Heart left ventricle (tissue), 13 donors: ENCODE measurements at regions not wholly inside any gene's neighbourhood (a gene's known extent, or its start where the extent isn't known, plus 50 kb on each side); places are given as distances from the start of the nearest gene placed in this dataset.

Source experiments
- CTCF ChIP-seq, 12 donors: fragments of 200-600 bp; sonication (generic) in 4 of 12; IDR thresholded peaks; one replicate each; pipeline versions ENCODE4 v1.5.0 to v1.8.0; 2018 to 2022; ENCODE audit warnings: antibody characterized with exemption in 12 of 12, mild to moderate bottlenecking in 5 of 12
- POLR2A ChIP-seq, 2 donors: fragments of 450-650 bp; IDR thresholded peaks; one replicate each; pipeline ENCODE4 v1.6.1; 2017; ENCODE audit warnings: antibody characterized with exemption in 2 of 2, mild to moderate bottlenecking in 2 of 2, moderate library complexity in 2 of 2
- donor health status: ischemic (EF 13 %, LVEDD 7.1; RV severe dilation, severe dysfunction).
- donor health status: DM: no; HTN: yes; CAD: no.
- donor health status: DM: no; HTN: no; CAD: no.
- donor health status: ischemic (EF 25% LVEDD 6.9; RV normal size, moderate dysfunction).
- donor health status: ischemic (EF 25% LVEDD 5.7; RV mildly dilated, moderate dysfunction).
- donor health status: ischemic (EF 35%, LVEDD 5.7; RV mildly dilated, moderate dysfunction).
- donor health status: nonischemic (EF 11% LVEDD 7.7; RV severe dilation, severe dysfunction).
- donor health status: DM: yes; HTN: yes; CAD: no.
- donor health status: PGD.
- donor health status: ischemic (EF 29% LVEDD 5.4; RV normal size, mild dysfunction).
- donor health status: nonischemic (EF 23%, LVEDD 6.1; RV moderate dilation, normal function).

GRCh38 chr10:70992436-70992835 lies 104.1 kb upstream of the PCBD1 start:
- TF ChIP-seq CTCF (IDR thresholded peaks at IDR 0.05) (no peak), POLR2A (IDR thresholded peaks at IDR 0.05) (no peak)
